Liver (tissue), 2 donors: ENCODE measurements at regions not wholly inside any gene's neighbourhood (a gene's known extent, or its start where the extent isn't known, plus 50 kb on each side); places are given as distances from the start of the nearest gene placed in this dataset.

Experiments
- CTCF ChIP-seq: fragments of 150-350 bp; IDR thresholded peaks from 2 replicates; pipeline ENCODE4 v1.5.1; 2017; ENCODE audit warnings: improper control_type of control experiment, low read depth, low read length; ENCODE audit not compliant: missing input control
- TF ChIP-seq, protein P1 (sequence below): IDR thresholded peaks from 2 replicates; pipeline ENCODE4 v1.6.1; 2016; ENCODE audit warnings: antibody characterized with exemption
- donor health status: healthy.

GRCh38 chr14:38837343-38838048, 265.5 kb downstream of the SEC23A start:
- TF ChIP-seq, protein P1, sequence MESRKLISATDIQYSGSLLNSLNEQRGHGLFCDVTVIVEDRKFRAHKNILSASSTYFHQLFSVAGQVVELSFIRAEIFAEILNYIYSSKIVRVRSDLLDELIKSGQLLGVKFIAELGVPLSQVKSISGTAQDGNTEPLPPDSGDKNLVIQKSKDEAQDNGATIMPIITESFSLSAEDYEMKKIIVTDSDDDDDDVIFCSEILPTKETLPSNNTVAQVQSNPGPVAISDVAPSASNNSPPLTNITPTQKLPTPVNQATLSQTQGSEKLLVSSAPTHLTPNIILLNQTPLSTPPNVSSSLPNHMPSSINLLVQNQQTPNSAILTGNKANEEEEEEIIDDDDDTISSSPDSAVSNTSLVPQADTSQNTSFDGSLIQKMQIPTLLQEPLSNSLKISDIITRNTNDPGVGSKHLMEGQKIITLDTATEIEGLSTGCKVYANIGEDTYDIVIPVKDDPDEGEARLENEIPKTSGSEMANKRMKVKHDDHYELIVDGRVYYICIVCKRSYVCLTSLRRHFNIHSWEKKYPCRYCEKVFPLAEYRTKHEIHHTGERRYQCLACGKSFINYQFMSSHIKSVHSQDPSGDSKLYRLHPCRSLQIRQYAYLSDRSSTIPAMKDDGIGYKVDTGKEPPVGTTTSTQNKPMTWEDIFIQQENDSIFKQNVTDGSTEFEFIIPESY: no peak
- TF ChIP-seq CTCF: no peak
